Endodermal cell (in vitro differentiated cells): ENCODE measurements at regions not wholly inside any gene's neighbourhood (a gene's known extent, or its start where the extent isn't known, plus 50 kb on each side); places are given as distances from the start of the nearest gene placed in this dataset.

Experiments
- DNase-seq: peaks from one replicate; pipeline ENCODE4 v3.0.0-alpha.2; 2017
- H3K27ac ChIP-seq: 2 replicates; pipeline ENCODE4 v1.5.1; 2013; ENCODE audit warnings: mild to moderate bottlenecking, low read depth, low read length, moderate library complexity
- H3K27me3 ChIP-seq: 2 replicates; pipeline ENCODE4 v1.6.1; 2013; ENCODE audit warnings: mild to moderate bottlenecking, low read length, moderate library complexity; ENCODE audit not compliant: insufficient read depth, control insufficient read depth, poor library complexity, severe bottlenecking
- H3K36me3 ChIP-seq: 2 replicates; pipeline ENCODE4 v1.7.0; 2013; ENCODE audit warnings: mild to moderate bottlenecking, low read length, moderate library complexity; ENCODE audit not compliant: control insufficient read depth, insufficient read depth
- H3K4me1 ChIP-seq: one replicate; pipeline ENCODE4 v1.7.0; 2013; ENCODE audit warnings: low read length; ENCODE audit not compliant: control insufficient read depth, insufficient read depth
- H3K4me3 ChIP-seq: 2 replicates; pipeline ENCODE4 v1.5.1; 2013; ENCODE audit warnings: mild to moderate bottlenecking, low read length, moderate library complexity
- H3K9ac ChIP-seq: 2 replicates; pipeline ENCODE4 v1.6.1; 2013; ENCODE audit warnings: mild to moderate bottlenecking, low read length, moderate library complexity; ENCODE audit not compliant: poor library complexity, severe bottlenecking; ENCODE audit errors: extremely low read depth
- H3K9me3 ChIP-seq: 2 replicates; pipeline ENCODE4 v1.6.1; 2013; ENCODE audit warnings: mild to moderate bottlenecking, low read length, moderate library complexity; ENCODE audit not compliant: control insufficient read depth
- H3K27ac Mint-ChIP-seq: 2 replicates; pipeline ENCODE4 v1.8.0; 2020; ENCODE audit warnings: mixed read lengths
- H3K27me3 Mint-ChIP-seq: 2 replicates; pipeline ENCODE4 v1.8.0; 2021; ENCODE audit warnings: mild to moderate bottlenecking, mixed read lengths; ENCODE audit not compliant: insufficient read depth
- H3K36me3 Mint-ChIP-seq: 2 replicates; pipeline ENCODE4 v1.8.0; 2020; ENCODE audit warnings: low read depth, mixed read lengths
- H3K4me1 Mint-ChIP-seq: 2 replicates; pipeline ENCODE4 v1.8.0; 2020; ENCODE audit warnings: mixed read lengths
- H3K4me3 Mint-ChIP-seq: 2 replicates; pipeline ENCODE4 v1.8.0; 2020; ENCODE audit warnings: mild to moderate bottlenecking, moderate library complexity, mixed read lengths
- H3K9me3 Mint-ChIP-seq: 2 replicates; pipeline ENCODE4 v1.8.0; 2020; ENCODE audit warnings: mild to moderate bottlenecking, mixed read lengths
- WGBS, 2 experiments: methylation state at CpG; one replicate each; pipeline versions ENCODE4 v1.1.5 to v1.1.7; 2013; ENCODE audit warnings: missing lambda C conversion rate in 2 of 2, mixed read lengths in 1 of 2; ENCODE audit not compliant: insufficient coverage in 1 of 2, insufficient read length in 1 of 2; 5-methylcytosine and 5-hydroxymethylcytosine counted together
- TF ChIP-seq, protein P1 (sequence below): fragments of 200-600 bp; sonication (generic); conservative IDR thresholded peaks from 2 replicates; pipeline ENCODE4 v1.5.0; 2021; ENCODE audit warnings: antibody characterized with exemption, mild to moderate bottlenecking

DNA sequence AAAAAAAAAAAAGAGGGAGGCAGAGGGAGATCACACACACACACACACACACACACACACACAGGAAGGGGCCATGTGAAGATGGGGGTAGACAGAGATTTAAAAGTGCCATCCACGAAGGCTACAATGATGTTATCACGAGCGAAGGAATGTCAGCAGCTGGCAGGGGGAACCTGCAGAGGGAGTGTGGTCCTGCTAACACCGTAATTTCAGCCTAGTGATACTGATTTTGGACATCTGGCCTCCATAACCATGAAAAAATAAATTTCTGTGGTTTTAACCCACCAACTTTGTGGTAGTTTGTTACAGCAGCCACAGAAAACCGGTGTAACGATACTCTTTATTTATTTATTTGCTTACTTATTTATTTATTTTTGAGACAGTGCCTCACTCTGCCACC is 76.0 kb downstream of the TMCO5A start:
- no peak for DNase-seq
- H3K9me3 ChIP-seq, result no peaks in the 10 kb centered on the region
- H3K36me3 ChIP-seq, result no peaks in the 10 kb centered on the region
- Mint-ChIP-seq H3K4me1 (peaks cover 12% of the 10 kb centered on the region), H3K9me3 (no peaks in the 10 kb centered on the region), H3K27ac (no peak overlapping the region), H3K27me3 (peaks cover 8% of the 10 kb centered on the region), H3K4me3 (peak overlapping the region; percentile 30), H3K36me3 (no peaks in the 10 kb centered on the region)
- no peaks in the 10 kb centered on the region for H3K4me1 ChIP-seq
- TF ChIP-seq, protein P1, sequence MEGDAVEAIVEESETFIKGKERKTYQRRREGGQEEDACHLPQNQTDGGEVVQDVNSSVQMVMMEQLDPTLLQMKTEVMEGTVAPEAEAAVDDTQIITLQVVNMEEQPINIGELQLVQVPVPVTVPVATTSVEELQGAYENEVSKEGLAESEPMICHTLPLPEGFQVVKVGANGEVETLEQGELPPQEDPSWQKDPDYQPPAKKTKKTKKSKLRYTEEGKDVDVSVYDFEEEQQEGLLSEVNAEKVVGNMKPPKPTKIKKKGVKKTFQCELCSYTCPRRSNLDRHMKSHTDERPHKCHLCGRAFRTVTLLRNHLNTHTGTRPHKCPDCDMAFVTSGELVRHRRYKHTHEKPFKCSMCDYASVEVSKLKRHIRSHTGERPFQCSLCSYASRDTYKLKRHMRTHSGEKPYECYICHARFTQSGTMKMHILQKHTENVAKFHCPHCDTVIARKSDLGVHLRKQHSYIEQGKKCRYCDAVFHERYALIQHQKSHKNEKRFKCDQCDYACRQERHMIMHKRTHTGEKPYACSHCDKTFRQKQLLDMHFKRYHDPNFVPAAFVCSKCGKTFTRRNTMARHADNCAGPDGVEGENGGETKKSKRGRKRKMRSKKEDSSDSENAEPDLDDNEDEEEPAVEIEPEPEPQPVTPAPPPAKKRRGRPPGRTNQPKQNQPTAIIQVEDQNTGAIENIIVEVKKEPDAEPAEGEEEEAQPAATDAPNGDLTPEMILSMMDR, result peak; percentile 57
- no peak overlapping the region for H3K9ac ChIP-seq
- no peaks in the 10 kb centered on the region for H3K27me3 ChIP-seq
- no peak overlapping the region for H3K4me3 ChIP-seq
- 89 to 91% methylated on average over 4 to 6 of the region's 6 CpGs for WGBS, 2 experiments
- H3K27ac ChIP-seq, result no peak overlapping the region

DNA sequence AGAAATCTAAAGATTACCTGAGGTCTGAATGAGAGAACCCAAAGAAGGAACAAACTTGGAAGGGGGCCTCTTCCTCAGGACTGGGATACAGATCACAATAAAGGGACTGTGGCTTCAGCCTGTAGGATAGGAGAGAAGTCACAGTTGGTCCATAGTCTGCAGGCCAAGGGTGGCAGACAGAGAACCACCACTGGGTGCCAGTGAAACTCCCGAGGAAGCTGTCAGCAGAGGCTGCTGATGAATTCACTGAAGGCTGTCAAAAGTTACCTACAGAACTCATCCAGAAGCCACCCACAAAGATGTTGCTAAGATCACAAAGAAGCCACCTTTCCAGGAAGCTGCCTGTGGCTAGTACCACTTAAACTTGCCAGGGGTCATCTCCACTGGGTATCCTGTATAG is 78.5 kb downstream of the TMCO5A start:
- Mint-ChIP-seq H3K9me3 (no peaks in the 10 kb centered on the region), H3K4me3 (no peak overlapping the region), H3K4me1 (peaks cover 11% of the 10 kb centered on the region), H3K27ac (no peak overlapping the region), H3K27me3 (peaks cover 6% of the 10 kb centered on the region), H3K36me3 (no peaks in the 10 kb centered on the region)
- WGBS, 2 experiments, result 83% methylated on average over 1 of the region's 1 CpG; no CpG with 5 or more reads in 1 of the 2 experiments
- DNase-seq, result no peak
- H3K27me3 ChIP-seq, result no peaks in the 10 kb centered on the region
- TF ChIP-seq, protein P1, result peak; percentile 15
- H3K9me3 ChIP-seq, result no peaks in the 10 kb centered on the region
- H3K27ac ChIP-seq, result no peak overlapping the region
- H3K36me3 ChIP-seq, result no peaks in the 10 kb centered on the region
- H3K4me3 ChIP-seq, result no peak overlapping the region
- no peaks in the 10 kb centered on the region for H3K4me1 ChIP-seq
- H3K9ac ChIP-seq, result no peak overlapping the region

DNA sequence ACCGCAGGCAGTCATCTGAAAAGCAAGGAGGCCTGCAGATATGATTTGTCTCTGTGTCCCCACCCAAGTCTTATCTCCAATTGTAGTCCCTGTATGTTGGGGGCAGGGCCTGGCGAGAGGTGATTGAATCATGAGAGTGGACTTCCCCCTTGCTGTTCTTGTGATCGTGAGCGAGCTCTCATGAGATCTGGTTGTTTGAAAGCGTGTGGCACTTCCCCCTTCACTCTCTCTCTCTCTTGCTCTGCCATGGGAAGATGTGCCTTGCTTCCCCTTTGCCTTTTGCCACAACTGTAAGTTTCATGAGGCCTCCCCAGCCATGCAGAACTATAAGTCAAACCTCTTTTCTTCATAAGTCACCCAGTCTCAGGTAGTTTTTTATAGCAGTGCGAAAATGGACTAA is 83.3 kb downstream of the TMCO5A start:
- Mint-ChIP-seq H3K4me1 (peaks cover 11% of the 10 kb centered on the region), H3K27me3 (peaks cover 3% of the 10 kb centered on the region), H3K36me3 (no peaks in the 10 kb centered on the region), H3K27ac (no peak overlapping the region), H3K9me3 (no peaks in the 10 kb centered on the region), H3K4me3 (no peak overlapping the region)
- DNase-seq, result no peak
- WGBS, 2 experiments, result 92 to 93% methylated on average over 3 to 6 of the region's 6 CpGs
- no peaks in the 10 kb centered on the region for H3K4me1 ChIP-seq
- no peaks in the 10 kb centered on the region for H3K36me3 ChIP-seq
- no peak overlapping the region for H3K4me3 ChIP-seq
- no peak overlapping the region for H3K9ac ChIP-seq
- H3K27ac ChIP-seq, result no peak overlapping the region
- H3K27me3 ChIP-seq, result no peaks in the 10 kb centered on the region
- no peaks in the 10 kb centered on the region for H3K9me3 ChIP-seq
- TF ChIP-seq, protein P1, result no peak
